ENCODE measurements at regions not wholly inside any gene's neighbourhood (a gene's known extent, or its start where the extent isn't known, plus 50 kb on each side); places are given as distances from the start of the nearest gene placed in this dataset.
A peak's percentile ranks its signal among the peaks of the same experiment; 100 is the strongest.
"Not testable (repeated sequence)": the region's sequence is repeated elsewhere in the genome, so short reads cannot be mapped to it uniquely, and the experiment has no call there.

- Histone ChIP-seq H3K36me3 (ENCODE audit: control insufficient read depth in 2 of 2, insufficient read depth in 2 of 2, low read length in 1 of 2) (no peaks in the 10 kb centered on the region), H3K9me3 (ENCODE audit: control insufficient read depth in 2 of 2, insufficient read depth in 1 of 2, low read length in 1 of 2) (no peaks in the 10 kb centered on the region), H3K27me3 (ENCODE audit: control insufficient read depth in 2 of 2, insufficient read depth in 1 of 2, low read length in 1 of 2) (no peaks in the 10 kb centered on the region), H3K4me1 (ENCODE audit: control insufficient read depth in 2 of 2, insufficient read depth in 2 of 2, low read length in 2 of 2) (no peaks in the 10 kb centered on the region), H3K27ac (ENCODE audit: low read depth in 1 of 2, low read length in 1 of 2) (no peak overlapping the region), H3K4me3 (ENCODE audit: low read length in 2 of 2) (no peak overlapping the region)
- WGBS: 94% methylated on average over 1 of the region's 1 CpG
- DNase-seq (ENCODE audit: low read depth in 6 of 9, low spot score in 9 of 9): no peak
Observed at GRCh38 chr1:195197116-195197515, 1411.1 kb downstream of the KCNT2 start.

- no peaks in the 10 kb centered on the region for H3K4me1 ChIP-seq (ENCODE audit: control insufficient read depth in 2 of 2, insufficient read depth in 2 of 2, low read length in 2 of 2)
- no peak overlapping the region for H3K27ac ChIP-seq (ENCODE audit: low read depth in 1 of 2, low read length in 1 of 2)
- H3K27me3 ChIP-seq (ENCODE audit: control insufficient read depth in 2 of 2, insufficient read depth in 1 of 2, low read length in 1 of 2): no peaks in the 10 kb centered on the region
- peak in 2 of 9 donors; percentile 0 to 18 for DNase-seq (ENCODE audit: low read depth in 6 of 9, low spot score in 9 of 9)
- 77% methylated on average over 8 of the region's 8 CpGs for WGBS
- no peaks in the 10 kb centered on the region for H3K36me3 ChIP-seq (ENCODE audit: control insufficient read depth in 2 of 2, insufficient read depth in 2 of 2, low read length in 1 of 2)
- H3K9me3 ChIP-seq (ENCODE audit: control insufficient read depth in 2 of 2, insufficient read depth in 1 of 2, low read length in 1 of 2): no peaks in the 10 kb centered on the region
- H3K4me3 ChIP-seq (ENCODE audit: low read length in 2 of 2): no peak overlapping the region
Observed at GRCh38 chr1:195195423-195196057, 1412.7 kb downstream of the KCNT2 start.

GRCh38 chr1:195193134-195193533, 1415.1 kb downstream of the KCNT2 start:
- no peaks in the 10 kb centered on the region for H3K9me3 ChIP-seq (ENCODE audit: control insufficient read depth in 2 of 2, insufficient read depth in 1 of 2, low read length in 1 of 2)
- 93% methylated on average over 3 of the region's 3 CpGs for WGBS
- H3K27ac ChIP-seq (ENCODE audit: low read depth in 1 of 2, low read length in 1 of 2): no peak overlapping the region
- no peaks in the 10 kb centered on the region for H3K27me3 ChIP-seq (ENCODE audit: control insufficient read depth in 2 of 2, insufficient read depth in 1 of 2, low read length in 1 of 2)
- no peaks in the 10 kb centered on the region for H3K36me3 ChIP-seq (ENCODE audit: control insufficient read depth in 2 of 2, insufficient read depth in 2 of 2, low read length in 1 of 2)
- no peak overlapping the region for H3K4me3 ChIP-seq (ENCODE audit: low read length in 2 of 2)
- no peaks in the 10 kb centered on the region for H3K4me1 ChIP-seq (ENCODE audit: control insufficient read depth in 2 of 2, insufficient read depth in 2 of 2, low read length in 2 of 2)
- no peak for DNase-seq (ENCODE audit: low read depth in 6 of 9, low spot score in 9 of 9)

GRCh38 chr1:195188821-195189220, 1419.4 kb downstream of the KCNT2 start:
- no peak for DNase-seq (ENCODE audit: low read depth in 6 of 9, low spot score in 9 of 9)
- H3K4me1 ChIP-seq (ENCODE audit: control insufficient read depth in 2 of 2, insufficient read depth in 2 of 2, low read length in 2 of 2): no peaks in the 10 kb centered on the region
- no peaks in the 10 kb centered on the region for H3K9me3 ChIP-seq (ENCODE audit: control insufficient read depth in 2 of 2, insufficient read depth in 1 of 2, low read length in 1 of 2)
- no peak overlapping the region for H3K4me3 ChIP-seq (ENCODE audit: low read length in 2 of 2)
- H3K27ac ChIP-seq (ENCODE audit: low read depth in 1 of 2, low read length in 1 of 2): no peak overlapping the region
- H3K27me3 ChIP-seq (ENCODE audit: control insufficient read depth in 2 of 2, insufficient read depth in 1 of 2, low read length in 1 of 2): no peaks in the 10 kb centered on the region
- 89% methylated on average over 3 of the region's 3 CpGs for WGBS
- no peaks in the 10 kb centered on the region for H3K36me3 ChIP-seq (ENCODE audit: control insufficient read depth in 2 of 2, insufficient read depth in 2 of 2, low read length in 1 of 2)

- no peak for DNase-seq (ENCODE audit: low read depth in 6 of 9, low spot score in 9 of 9)
- 92% methylated on average over 3 of the region's 3 CpGs for WGBS
Observed at GRCh38 chr1:195186544-195186943, 1421.7 kb downstream of the KCNT2 start.

GRCh38 chr1:195185736-195186135, 1422.5 kb downstream of the KCNT2 start:
- no peaks in the 10 kb centered on the region for H3K27me3 ChIP-seq (ENCODE audit: control insufficient read depth in 2 of 2, insufficient read depth in 1 of 2, low read length in 1 of 2)
- WGBS: 87% methylated on average over 2 of the region's 2 CpGs
- H3K36me3 ChIP-seq (ENCODE audit: control insufficient read depth in 2 of 2, insufficient read depth in 2 of 2, low read length in 1 of 2): no peaks in the 10 kb centered on the region
- DNase-seq (ENCODE audit: low read depth in 6 of 9, low spot score in 9 of 9): no peak
- no peak overlapping the region for H3K27ac ChIP-seq (ENCODE audit: low read depth in 1 of 2, low read length in 1 of 2)
- H3K4me1 ChIP-seq (ENCODE audit: control insufficient read depth in 2 of 2, insufficient read depth in 2 of 2, low read length in 2 of 2): no peaks in the 10 kb centered on the region
- H3K4me3 ChIP-seq (ENCODE audit: low read length in 2 of 2): no peak overlapping the region
- no peaks in the 10 kb centered on the region for H3K9me3 ChIP-seq (ENCODE audit: control insufficient read depth in 2 of 2, insufficient read depth in 1 of 2, low read length in 1 of 2)

More at GRCh38 chr1:195186544-195186943, 1421.7 kb downstream of the KCNT2 start:
- Histone ChIP-seq H3K4me3 (ENCODE audit: low read length in 2 of 2) (no peak overlapping the region), H3K4me1 (ENCODE audit: control insufficient read depth in 2 of 2, insufficient read depth in 2 of 2, low read length in 2 of 2) (no peaks in the 10 kb centered on the region), H3K27ac (ENCODE audit: low read depth in 1 of 2, low read length in 1 of 2) (no peak overlapping the region), H3K36me3 (ENCODE audit: control insufficient read depth in 2 of 2, insufficient read depth in 2 of 2, low read length in 1 of 2) (no peaks in the 10 kb centered on the region), H3K9me3 (ENCODE audit: control insufficient read depth in 2 of 2, insufficient read depth in 1 of 2, low read length in 1 of 2) (no peaks in the 10 kb centered on the region), H3K27me3 (ENCODE audit: control insufficient read depth in 2 of 2, insufficient read depth in 1 of 2, low read length in 1 of 2) (no peaks in the 10 kb centered on the region)

GRCh38 chr1:195185321-195185720, 1422.9 kb downstream of the KCNT2 start:
- no peaks in the 10 kb centered on the region for H3K4me1 ChIP-seq (ENCODE audit: control insufficient read depth in 2 of 2, insufficient read depth in 2 of 2, low read length in 2 of 2)
- no peaks in the 10 kb centered on the region for H3K36me3 ChIP-seq (ENCODE audit: control insufficient read depth in 2 of 2, insufficient read depth in 2 of 2, low read length in 1 of 2)
- WGBS: 96% methylated on average over 4 of the region's 4 CpGs
- H3K27me3 ChIP-seq (ENCODE audit: control insufficient read depth in 2 of 2, insufficient read depth in 1 of 2, low read length in 1 of 2): no peaks in the 10 kb centered on the region
- no peaks in the 10 kb centered on the region for H3K9me3 ChIP-seq (ENCODE audit: control insufficient read depth in 2 of 2, insufficient read depth in 1 of 2, low read length in 1 of 2)
- H3K4me3 ChIP-seq (ENCODE audit: low read length in 2 of 2): no peak overlapping the region
- no peak for DNase-seq (ENCODE audit: low read depth in 6 of 9, low spot score in 9 of 9)
- H3K27ac ChIP-seq (ENCODE audit: low read depth in 1 of 2, low read length in 1 of 2): no peak overlapping the region

GRCh38 chr1:195173753-195174152, 1434.5 kb downstream of the KCNT2 start:
- Histone ChIP-seq H3K27ac (ENCODE audit: low read depth in 1 of 2, low read length in 1 of 2) (no peak overlapping the region), H3K36me3 (ENCODE audit: control insufficient read depth in 2 of 2, insufficient read depth in 2 of 2, low read length in 1 of 2) (no peaks in the 10 kb centered on the region), H3K9me3 (ENCODE audit: control insufficient read depth in 2 of 2, insufficient read depth in 1 of 2, low read length in 1 of 2) (no peaks in the 10 kb centered on the region), H3K4me3 (ENCODE audit: low read length in 2 of 2) (no peak overlapping the region), H3K27me3 (ENCODE audit: control insufficient read depth in 2 of 2, insufficient read depth in 1 of 2, low read length in 1 of 2) (no peaks in the 10 kb centered on the region), H3K4me1 (ENCODE audit: control insufficient read depth in 2 of 2, insufficient read depth in 2 of 2, low read length in 2 of 2) (no peaks in the 10 kb centered on the region)
- no peak for DNase-seq (ENCODE audit: low read depth in 6 of 9, low spot score in 9 of 9)

- DNase-seq (ENCODE audit: low read depth in 6 of 9, low spot score in 9 of 9); H3K4me3 ChIP-seq (ENCODE audit: low read length in 2 of 2); H3K27me3 ChIP-seq (ENCODE audit: control insufficient read depth in 2 of 2, insufficient read depth in 1 of 2, low read length in 1 of 2); H3K36me3 ChIP-seq (ENCODE audit: control insufficient read depth in 2 of 2, insufficient read depth in 2 of 2, low read length in 1 of 2); H3K27ac ChIP-seq (ENCODE audit: low read depth in 1 of 2, low read length in 1 of 2); H3K4me1 ChIP-seq (ENCODE audit: control insufficient read depth in 2 of 2, insufficient read depth in 2 of 2, low read length in 2 of 2); H3K9me3 ChIP-seq (ENCODE audit: control insufficient read depth in 2 of 2, insufficient read depth in 1 of 2, low read length in 1 of 2): not testable (repeated sequence)
- WGBS: 81% methylated on average over 1 of the region's 1 CpG
Observed at GRCh38 chr1:195159795-195160194, 1448.4 kb downstream of the KCNT2 start.

- no peak for DNase-seq (ENCODE audit: low read depth in 6 of 9, low spot score in 9 of 9)
- WGBS: 89% methylated on average over 4 of the region's 4 CpGs
Observed at GRCh38 chr1:195158091-195158490, 1450.1 kb downstream of the KCNT2 start.

More at GRCh38 chr1:195158091-195158490, 1450.1 kb downstream of the KCNT2 start:
- Histone ChIP-seq H3K27ac (ENCODE audit: low read depth in 1 of 2, low read length in 1 of 2) (no peak overlapping the region), H3K36me3 (ENCODE audit: control insufficient read depth in 2 of 2, insufficient read depth in 2 of 2, low read length in 1 of 2) (no peaks in the 10 kb centered on the region), H3K27me3 (ENCODE audit: control insufficient read depth in 2 of 2, insufficient read depth in 1 of 2, low read length in 1 of 2) (no peaks in the 10 kb centered on the region), H3K4me1 (ENCODE audit: control insufficient read depth in 2 of 2, insufficient read depth in 2 of 2, low read length in 2 of 2) (no peaks in the 10 kb centered on the region), H3K4me3 (ENCODE audit: low read length in 2 of 2) (no peak overlapping the region), H3K9me3 (ENCODE audit: control insufficient read depth in 2 of 2, insufficient read depth in 1 of 2, low read length in 1 of 2) (no peaks in the 10 kb centered on the region)
